ENCODE measurements at regions not wholly inside any gene's neighbourhood (a gene's known extent, or its start where the extent isn't known, plus 50 kb on each side); places are given as distances from the start of the nearest gene placed in this dataset.

DNA sequence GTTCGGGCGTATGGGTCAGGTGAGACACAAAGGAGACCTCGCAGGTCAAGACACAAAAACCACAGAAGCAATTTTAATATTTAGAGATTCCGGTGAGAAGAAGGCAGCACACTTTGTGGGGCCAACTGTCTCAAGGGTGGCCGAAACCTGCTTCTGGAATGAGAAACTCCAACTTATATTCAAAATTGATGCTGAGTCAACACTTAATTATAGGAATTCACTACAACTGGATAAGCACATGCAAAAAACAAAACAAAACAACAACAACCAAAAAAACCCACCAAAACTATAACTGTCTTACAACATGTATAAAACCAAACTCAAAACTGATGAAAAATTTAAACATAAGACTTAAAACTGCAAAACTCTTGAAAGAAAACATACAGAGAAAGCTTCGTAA lies 593.3 kb downstream of the POM121L12 start:
- Histone ChIP-seq H3K9ac (ENCODE audit: control insufficient read depth, insufficient read depth, low read length) (no peak overlapping the region), H3K4me2 (ENCODE audit: control insufficient read depth, insufficient read depth) (no peak overlapping the region), H3K79me2 (ENCODE audit: control insufficient read depth, insufficient read depth, low read length) (no peaks in the 10 kb centered on the region), H4K20me1 (ENCODE audit: control insufficient read depth, insufficient read depth) (no peaks in the 10 kb centered on the region), H3K4me1 (ENCODE audit: control insufficient read depth, insufficient read depth, low read length) (no peaks in the 10 kb centered on the region), H3K27me3 (replicated peaks in 1 of 2; ENCODE audit: control insufficient read depth in 2 of 2, insufficient read depth in 2 of 2, low read length in 1 of 2) (no peaks in the 10 kb centered on the region), H3K4me3 (no peak overlapping the region), H3K27ac (ENCODE audit: control insufficient read depth, insufficient read depth) (no peak overlapping the region), H2AFZ (ENCODE audit: control insufficient read depth, low read depth, low read length) (no peak overlapping the region), H3K36me3 (ENCODE audit: control insufficient read depth in 2 of 2, insufficient read depth in 2 of 2, low read length in 1 of 2) (no peaks in the 10 kb centered on the region), H3K9me3 (replicated peaks; ENCODE audit: control insufficient read depth, insufficient read depth, low read length) (no peaks in the 10 kb centered on the region)
- no TSS peak for BruUV-seq (replicated peaks)
- DNase-seq (ENCODE audit: low read depth, low spot score) (no peak), ATAC-seq (no peak), FAIRE-seq (no peak)
- ChIA-PET RAD21 (ENCODE audit: unreplicated experiment) (no interaction called here), SMC1A (ENCODE audit: uncharacterized antibody, unreplicated experiment) (interaction anchor here (0.8 kb wide), 1 partner anchor 41 kb away, joined by 3 read pairs; no protein-coding TSS in a partner anchor), POLR2A (no interaction called here), CTCF (no interaction called here)
- in situ Hi-C loops (cut with MboI) (no loop called here), intact Hi-C loops (cut with micrococcal nuclease; ENCODE audit: unreplicated experiment) (no loop called here)
- 22% methylated on average over 6 of the region's 6 CpGs for WGBS (ENCODE audit: insufficient coverage, insufficient replicate concordance, low lambda C conversion rate, missing lambda C conversion rate)
- TF ChIP-seq NFYA (IDR thresholded peaks at IDR 0.05; ENCODE audit: borderline replicate concordance, low read depth, low read length) (no peak), CHD4 (IDR thresholded peaks at IDR 0.05) (no peak), SRF (IDR thresholded peaks at IDR 0.05; ENCODE audit: low read depth in 2 of 2, low read length in 2 of 2) (no peak), BCL11A (IDR thresholded peaks at IDR 0.05; ENCODE audit: low read depth, low read length) (no peak), RB1 (IDR thresholded peaks at IDR 0.05; ENCODE audit: borderline replicate concordance) (no peak), CEBPB (IDR thresholded peaks at IDR 0.05; ENCODE audit: borderline replicate concordance in 1 of 2, low read depth in 2 of 2, low read length in 2 of 2) (no peak), HDAC2 (IDR thresholded peaks at IDR 0.05) (no peak), CBX5 (IDR thresholded peaks at IDR 0.05; ENCODE audit: low read depth) (no peak)
- TF ChIP-seq, protein P1, sequence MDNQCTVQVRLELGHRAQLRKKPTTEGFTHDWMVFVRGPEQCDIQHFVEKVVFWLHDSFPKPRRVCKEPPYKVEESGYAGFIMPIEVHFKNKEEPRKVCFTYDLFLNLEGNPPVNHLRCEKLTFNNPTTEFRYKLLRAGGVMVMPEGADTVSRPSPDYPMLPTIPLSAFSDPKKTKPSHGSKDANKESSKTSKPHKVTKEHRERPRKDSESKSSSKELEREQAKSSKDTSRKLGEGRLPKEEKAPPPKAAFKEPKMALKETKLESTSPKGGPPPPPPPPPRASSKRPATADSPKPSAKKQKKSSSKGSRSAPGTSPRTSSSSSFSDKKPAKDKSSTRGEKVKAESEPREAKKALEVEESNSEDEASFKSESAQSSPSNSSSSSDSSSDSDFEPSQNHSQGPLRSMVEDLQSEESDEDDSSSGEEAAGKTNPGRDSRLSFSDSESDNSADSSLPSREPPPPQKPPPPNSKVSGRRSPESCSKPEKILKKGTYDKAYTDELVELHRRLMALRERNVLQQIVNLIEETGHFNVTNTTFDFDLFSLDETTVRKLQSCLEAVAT (IDR thresholded peaks at IDR 0.05): no peak
- TF ChIP-seq, protein P2, sequence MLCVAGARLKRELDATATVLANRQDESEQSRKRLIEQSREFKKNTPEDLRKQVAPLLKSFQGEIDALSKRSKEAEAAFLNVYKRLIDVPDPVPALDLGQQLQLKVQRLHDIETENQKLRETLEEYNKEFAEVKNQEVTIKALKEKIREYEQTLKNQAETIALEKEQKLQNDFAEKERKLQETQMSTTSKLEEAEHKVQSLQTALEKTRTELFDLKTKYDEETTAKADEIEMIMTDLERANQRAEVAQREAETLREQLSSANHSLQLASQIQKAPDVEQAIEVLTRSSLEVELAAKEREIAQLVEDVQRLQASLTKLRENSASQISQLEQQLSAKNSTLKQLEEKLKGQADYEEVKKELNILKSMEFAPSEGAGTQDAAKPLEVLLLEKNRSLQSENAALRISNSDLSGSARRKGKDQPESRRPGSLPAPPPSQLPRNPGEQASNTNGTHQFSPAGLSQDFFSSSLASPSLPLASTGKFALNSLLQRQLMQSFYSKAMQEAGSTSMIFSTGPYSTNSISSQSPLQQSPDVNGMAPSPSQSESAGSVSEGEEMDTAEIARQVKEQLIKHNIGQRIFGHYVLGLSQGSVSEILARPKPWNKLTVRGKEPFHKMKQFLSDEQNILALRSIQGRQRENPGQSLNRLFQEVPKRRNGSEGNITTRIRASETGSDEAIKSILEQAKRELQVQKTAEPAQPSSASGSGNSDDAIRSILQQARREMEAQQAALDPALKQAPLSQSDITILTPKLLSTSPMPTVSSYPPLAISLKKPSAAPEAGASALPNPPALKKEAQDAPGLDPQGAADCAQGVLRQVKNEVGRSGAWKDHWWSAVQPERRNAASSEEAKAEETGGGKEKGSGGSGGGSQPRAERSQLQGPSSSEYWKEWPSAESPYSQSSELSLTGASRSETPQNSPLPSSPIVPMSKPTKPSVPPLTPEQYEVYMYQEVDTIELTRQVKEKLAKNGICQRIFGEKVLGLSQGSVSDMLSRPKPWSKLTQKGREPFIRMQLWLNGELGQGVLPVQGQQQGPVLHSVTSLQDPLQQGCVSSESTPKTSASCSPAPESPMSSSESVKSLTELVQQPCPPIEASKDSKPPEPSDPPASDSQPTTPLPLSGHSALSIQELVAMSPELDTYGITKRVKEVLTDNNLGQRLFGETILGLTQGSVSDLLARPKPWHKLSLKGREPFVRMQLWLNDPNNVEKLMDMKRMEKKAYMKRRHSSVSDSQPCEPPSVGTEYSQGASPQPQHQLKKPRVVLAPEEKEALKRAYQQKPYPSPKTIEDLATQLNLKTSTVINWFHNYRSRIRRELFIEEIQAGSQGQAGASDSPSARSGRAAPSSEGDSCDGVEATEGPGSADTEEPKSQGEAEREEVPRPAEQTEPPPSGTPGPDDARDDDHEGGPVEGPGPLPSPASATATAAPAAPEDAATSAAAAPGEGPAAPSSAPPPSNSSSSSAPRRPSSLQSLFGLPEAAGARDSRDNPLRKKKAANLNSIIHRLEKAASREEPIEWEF (IDR thresholded peaks at IDR 0.05; ENCODE audit: insufficient replicate concordance, low read depth, low read length): no peak
- TF ChIP-seq, protein P3, sequence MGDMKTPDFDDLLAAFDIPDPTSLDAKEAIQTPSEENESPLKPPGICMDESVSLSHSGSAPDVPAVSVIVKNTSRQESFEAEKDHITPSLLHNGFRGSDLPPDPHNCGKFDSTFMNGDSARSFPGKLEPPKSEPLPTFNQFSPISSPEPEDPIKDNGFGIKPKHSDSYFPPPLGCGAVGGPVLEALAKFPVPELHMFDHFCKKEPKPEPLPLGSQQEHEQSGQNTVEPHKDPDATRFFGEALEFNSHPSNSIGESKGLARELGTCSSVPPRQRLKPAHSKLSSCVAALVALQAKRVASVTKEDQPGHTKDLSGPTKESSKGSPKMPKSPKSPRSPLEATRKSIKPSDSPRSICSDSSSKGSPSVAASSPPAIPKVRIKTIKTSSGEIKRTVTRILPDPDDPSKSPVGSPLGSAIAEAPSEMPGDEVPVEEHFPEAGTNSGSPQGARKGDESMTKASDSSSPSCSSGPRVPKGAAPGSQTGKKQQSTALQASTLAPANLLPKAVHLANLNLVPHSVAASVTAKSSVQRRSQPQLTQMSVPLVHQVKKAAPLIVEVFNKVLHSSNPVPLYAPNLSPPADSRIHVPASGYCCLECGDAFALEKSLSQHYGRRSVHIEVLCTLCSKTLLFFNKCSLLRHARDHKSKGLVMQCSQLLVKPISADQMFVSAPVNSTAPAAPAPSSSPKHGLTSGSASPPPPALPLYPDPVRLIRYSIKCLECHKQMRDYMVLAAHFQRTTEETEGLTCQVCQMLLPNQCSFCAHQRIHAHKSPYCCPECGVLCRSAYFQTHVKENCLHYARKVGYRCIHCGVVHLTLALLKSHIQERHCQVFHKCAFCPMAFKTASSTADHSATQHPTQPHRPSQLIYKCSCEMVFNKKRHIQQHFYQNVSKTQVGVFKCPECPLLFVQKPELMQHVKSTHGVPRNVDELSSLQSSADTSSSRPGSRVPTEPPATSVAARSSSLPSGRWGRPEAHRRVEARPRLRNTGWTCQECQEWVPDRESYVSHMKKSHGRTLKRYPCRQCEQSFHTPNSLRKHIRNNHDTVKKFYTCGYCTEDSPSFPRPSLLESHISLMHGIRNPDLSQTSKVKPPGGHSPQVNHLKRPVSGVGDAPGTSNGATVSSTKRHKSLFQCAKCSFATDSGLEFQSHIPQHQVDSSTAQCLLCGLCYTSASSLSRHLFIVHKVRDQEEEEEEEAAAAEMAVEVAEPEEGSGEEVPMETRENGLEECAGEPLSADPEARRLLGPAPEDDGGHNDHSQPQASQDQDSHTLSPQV (IDR thresholded peaks at IDR 0.05): no peak

All from GM12878 (cell line).